Mesendoderm (in vitro differentiated cells): ENCODE measurements at regions not wholly inside any gene's neighbourhood (a gene's known extent, or its start where the extent isn't known, plus 50 kb on each side); places are given as distances from the start of the nearest gene placed in this dataset.

Source experiments
- DNase-seq: peaks from one replicate; pipeline ENCODE4 v3.0.0; 2013
- H2AK5ac ChIP-seq: 2 replicates; pipeline ENCODE4 v1.6.1; 2013; ENCODE audit warnings: low read length, inconsistent platforms
- H2BK120ac ChIP-seq: 2 replicates; pipeline ENCODE4 v1.6.1; 2013; ENCODE audit warnings: low read depth, mild to moderate bottlenecking, low read length, moderate library complexity, mixed read lengths
- H2BK15ac ChIP-seq: replicated peaks from 2 replicates; pipeline ENCODE4 v1.6.1; 2013; ENCODE audit warnings: low read depth, mild to moderate bottlenecking, moderate library complexity
- H2BK5ac ChIP-seq: 2 replicates; pipeline ENCODE4 v1.6.1; 2013; ENCODE audit warnings: low read length, inconsistent platforms
- H3K18ac ChIP-seq: 2 replicates; pipeline ENCODE4 v1.6.1; 2013; ENCODE audit warnings: mild to moderate bottlenecking, low read length, mixed read lengths
- H3K23ac ChIP-seq: one replicate; pipeline ENCODE4 v1.6.1; 2013; ENCODE audit warnings: low read length
- H3K27ac ChIP-seq: 2 replicates; pipeline ENCODE4 v1.5.1; 2013; ENCODE audit warnings: low read depth, mild to moderate bottlenecking, inconsistent platforms, low read length, moderate library complexity
- H3K27me3 ChIP-seq: 2 replicates; pipeline ENCODE4 v1.6.1; 2013; ENCODE audit warnings: low read length, control low read depth, mild to moderate bottlenecking, inconsistent platforms; ENCODE audit not compliant: insufficient read depth, poor library complexity
- H3K36me3 ChIP-seq: 2 replicates; pipeline ENCODE4 v1.6.1; 2013; ENCODE audit warnings: low read length, inconsistent platforms; ENCODE audit not compliant: control insufficient read depth, insufficient read depth
- H3K4ac ChIP-seq: one replicate; pipeline ENCODE4 v1.6.1; 2013; ENCODE audit warnings: low read depth, mild to moderate bottlenecking, low read length, moderate library complexity
- H3K4me1 ChIP-seq: 2 replicates; pipeline ENCODE4 v1.6.1; 2013; ENCODE audit warnings: low read depth, low read length, inconsistent platforms; ENCODE audit not compliant: control insufficient read depth
- H3K4me2 ChIP-seq: 2 replicates; pipeline ENCODE4 v1.6.1; 2013; ENCODE audit warnings: low read length
- H3K4me3 ChIP-seq: 2 replicates; pipeline ENCODE4 v1.5.1; 2013; ENCODE audit warnings: mild to moderate bottlenecking, low read length
- H3K56ac ChIP-seq: one replicate; pipeline ENCODE4 v1.6.1; 2013; ENCODE audit warnings: low read length
- H3K79me1 ChIP-seq: 2 replicates; pipeline ENCODE4 v1.6.1; 2013; ENCODE audit warnings: low read length, inconsistent platforms
- H3K79me2 ChIP-seq: 2 replicates; pipeline ENCODE4 v1.6.1; 2013; ENCODE audit warnings: mild to moderate bottlenecking, low read length; ENCODE audit not compliant: control insufficient read depth, insufficient read depth
- H3K9ac ChIP-seq: 2 replicates; pipeline ENCODE4 v1.6.1; 2013; ENCODE audit warnings: low read length, inconsistent platforms
- H4K5ac ChIP-seq: one replicate; pipeline ENCODE4 v1.6.1; 2013; ENCODE audit warnings: low read length
- H4K8ac ChIP-seq: one replicate; pipeline ENCODE4 v1.6.1; 2013; ENCODE audit warnings: low read depth, mild to moderate bottlenecking, control low read depth, low read length, moderate library complexity
- WGBS: extraction: QIAGEN DNeasy Blood & Tissue Kit; methylation state at CpG from one replicate; pipeline ENCODE4 v1.1.7; 2013; ENCODE audit warnings: low lambda C conversion rate, missing lambda C conversion rate; ENCODE audit not compliant: insufficient coverage; ENCODE audit errors: extremely low coverage; 5-methylcytosine and 5-hydroxymethylcytosine counted together

DNA sequence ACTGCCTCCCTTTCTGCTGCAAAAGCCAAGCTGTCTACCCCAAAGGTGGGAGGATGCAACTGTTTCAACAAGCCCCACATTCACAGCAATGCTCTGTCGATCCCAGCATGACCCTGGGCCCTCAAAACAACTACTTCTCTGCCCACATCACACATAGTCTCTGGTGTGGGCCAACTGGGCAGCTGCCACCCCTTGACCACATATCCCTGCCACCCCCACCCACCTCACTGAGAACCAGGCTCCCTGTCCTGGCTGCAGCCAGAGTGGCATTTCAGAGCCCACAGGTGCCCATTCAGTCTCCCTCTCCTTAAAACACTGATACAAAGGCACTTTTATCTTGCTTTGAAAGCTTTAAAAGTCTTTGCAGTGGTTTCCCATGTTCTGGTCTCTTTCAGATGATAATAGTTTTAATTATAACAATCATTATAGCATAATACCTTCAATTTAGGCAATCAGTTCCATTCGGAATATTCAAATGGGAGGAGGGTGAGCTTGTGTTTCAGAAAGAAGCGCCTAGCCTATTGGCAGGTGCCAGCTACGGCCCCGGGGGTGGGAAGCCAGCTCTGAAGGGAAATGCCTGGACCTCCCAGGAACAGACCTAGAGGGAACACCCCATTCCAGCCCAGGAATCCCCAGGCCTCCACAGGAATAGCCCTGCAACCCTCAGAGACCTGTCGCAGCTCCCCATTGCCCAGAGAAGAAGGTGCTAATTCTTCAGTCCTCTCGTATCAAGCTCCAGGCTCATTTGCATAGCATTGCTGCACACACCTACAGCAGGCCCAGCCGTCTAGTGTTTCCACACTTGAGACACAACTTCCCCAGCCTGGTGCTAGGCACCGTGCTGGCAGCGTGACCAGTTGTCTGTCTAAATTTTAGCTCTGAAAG is 90.8 kb downstream of the C5orf15 start:
- Histone ChIP-seq H4K5ac (no peak overlapping the region), H3K4me1 (no peaks in the 10 kb centered on the region), H2BK15ac (no peak overlapping the region), H3K4ac (no peak overlapping the region), H2BK5ac (no peak overlapping the region), H3K36me3 (no peaks in the 10 kb centered on the region), H3K27ac (no peak overlapping the region), H3K79me2 (no peaks in the 10 kb centered on the region), H3K4me3 (no peak overlapping the region), H3K27me3 (no peaks in the 10 kb centered on the region), H4K8ac (no peak overlapping the region), H3K56ac (no peak overlapping the region), H3K79me1 (no peaks in the 10 kb centered on the region), H3K4me2 (no peak overlapping the region), H2AK5ac (no peak overlapping the region), H2BK120ac (no peak overlapping the region), H3K18ac (no peak overlapping the region), H3K23ac (no peak overlapping the region), H3K9ac (no peak overlapping the region)
- no CpG with 5 or more reads among the region's 10 CpGs for WGBS
- DNase-seq = no peak

DNA sequence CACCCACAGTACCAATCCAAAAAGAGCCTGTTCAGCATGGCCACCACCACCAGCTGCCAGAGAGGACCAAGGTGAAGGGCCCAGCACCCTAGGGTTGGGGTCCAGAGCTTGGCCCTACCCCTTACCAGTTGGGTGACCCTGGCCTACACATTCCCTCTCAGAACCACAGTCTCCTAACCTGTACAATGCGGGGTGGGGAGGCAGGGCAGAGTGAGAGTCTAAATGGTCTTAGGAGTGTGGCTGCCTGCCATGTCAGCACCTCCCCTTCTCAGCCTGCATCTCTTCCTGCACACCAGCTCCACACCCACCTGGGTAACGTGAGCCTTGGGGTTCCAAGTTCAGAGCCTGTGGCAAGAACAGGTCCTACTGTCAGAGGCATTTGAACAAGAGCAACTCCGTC is 92.2 kb downstream of the C5orf15 start:
- Histone ChIP-seq H2BK120ac (no peak overlapping the region), H3K36me3 (no peaks in the 10 kb centered on the region), H3K4me1 (no peaks in the 10 kb centered on the region), H4K8ac (no peak overlapping the region), H3K4me2 (no peak overlapping the region), H2AK5ac (no peak overlapping the region), H2BK15ac (no peak overlapping the region), H3K4ac (no peak overlapping the region), H3K79me2 (no peaks in the 10 kb centered on the region), H3K18ac (no peak overlapping the region), H3K27ac (no peak overlapping the region), H3K27me3 (no peaks in the 10 kb centered on the region), H3K56ac (no peak overlapping the region), H3K9ac (no peak overlapping the region), H3K79me1 (no peaks in the 10 kb centered on the region), H3K23ac (no peak overlapping the region), H2BK5ac (no peak overlapping the region), H3K4me3 (no peak overlapping the region), H4K5ac (no peak overlapping the region)
- no CpG with 5 or more reads among the region's 3 CpGs for WGBS
- no peak for DNase-seq

DNA sequence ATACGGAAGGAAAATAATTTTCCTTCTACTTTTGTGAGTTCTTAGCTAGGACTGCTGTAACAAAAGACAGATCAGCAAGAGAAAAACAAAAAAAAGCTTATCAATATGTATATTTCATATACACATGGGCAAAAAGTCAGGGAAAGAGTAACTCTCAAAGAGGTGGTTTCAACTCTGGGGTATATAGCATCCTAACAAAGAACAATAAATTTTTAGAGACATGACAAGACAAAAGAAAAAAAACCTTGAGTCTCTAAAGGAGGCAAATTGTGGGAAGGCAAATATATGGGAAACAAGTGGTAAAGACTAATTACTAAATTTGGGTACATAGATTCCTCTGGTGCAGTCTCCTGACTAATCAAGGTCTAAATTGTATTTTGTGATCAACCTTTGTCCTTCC is 93.2 kb downstream of the C5orf15 start:
- Histone ChIP-seq H3K79me1 (no peaks in the 10 kb centered on the region), H3K18ac (no peak overlapping the region), H2BK5ac (no peak overlapping the region), H3K27ac (no peak overlapping the region), H3K56ac (no peak overlapping the region), H4K8ac (no peak overlapping the region), H3K36me3 (no peaks in the 10 kb centered on the region), H3K4me1 (no peaks in the 10 kb centered on the region), H3K4ac (no peak overlapping the region), H3K4me2 (no peak overlapping the region), H2AK5ac (no peak overlapping the region), H4K5ac (no peak overlapping the region), H2BK15ac (no peak overlapping the region), H3K4me3 (no peak overlapping the region), H3K27me3 (no peaks in the 10 kb centered on the region), H2BK120ac (no peak overlapping the region), H3K9ac (no peak overlapping the region), H3K79me2 (no peaks in the 10 kb centered on the region), H3K23ac (no peak overlapping the region)
- WGBS = no CpG with 5 or more reads among the region's 1 CpG
- DNase-seq = no peak

DNA sequence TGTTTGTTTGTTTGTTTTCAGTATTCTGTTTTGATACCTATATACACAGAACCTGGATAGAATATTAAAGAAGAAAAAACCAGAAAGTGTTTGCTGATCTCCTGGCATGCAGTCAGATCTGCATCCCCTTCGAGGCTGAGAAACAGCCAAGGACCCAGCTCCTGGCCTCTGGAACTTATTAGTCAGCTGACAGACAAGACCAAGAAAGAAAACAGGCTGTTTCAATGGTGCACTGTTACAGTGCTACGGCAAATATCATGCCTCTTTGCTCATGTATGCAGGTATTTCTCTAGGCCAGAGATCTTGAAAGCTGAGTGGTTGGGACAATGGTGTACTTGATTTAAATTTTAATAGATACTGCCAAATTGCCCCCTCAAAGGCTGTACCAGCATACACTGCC is 95.0 kb downstream of the C5orf15 start:
- H3K27me3 ChIP-seq = no peaks in the 10 kb centered on the region
- H3K23ac ChIP-seq = no peak overlapping the region
- H3K4me2 ChIP-seq = no peak overlapping the region
- no peak overlapping the region for H4K8ac ChIP-seq
- H3K56ac ChIP-seq = no peak overlapping the region
- no peak for DNase-seq
- no peak overlapping the region for H2BK120ac ChIP-seq
- no peaks in the 10 kb centered on the region for H3K4me1 ChIP-seq
- H2BK5ac ChIP-seq = no peak overlapping the region
- H2AK5ac ChIP-seq = no peak overlapping the region
- H2BK15ac ChIP-seq = no peak overlapping the region
- H3K9ac ChIP-seq = no peak overlapping the region
- no peak overlapping the region for H4K5ac ChIP-seq
- H3K36me3 ChIP-seq = no peaks in the 10 kb centered on the region
- H3K4ac ChIP-seq = no peak overlapping the region
- H3K79me2 ChIP-seq = no peaks in the 10 kb centered on the region
- no CpG with 5 or more reads among the region's 2 CpGs for WGBS
- no peak overlapping the region for H3K4me3 ChIP-seq
- H3K79me1 ChIP-seq = no peaks in the 10 kb centered on the region
- no peak overlapping the region for H3K18ac ChIP-seq
- H3K27ac ChIP-seq = no peak overlapping the region

DNA sequence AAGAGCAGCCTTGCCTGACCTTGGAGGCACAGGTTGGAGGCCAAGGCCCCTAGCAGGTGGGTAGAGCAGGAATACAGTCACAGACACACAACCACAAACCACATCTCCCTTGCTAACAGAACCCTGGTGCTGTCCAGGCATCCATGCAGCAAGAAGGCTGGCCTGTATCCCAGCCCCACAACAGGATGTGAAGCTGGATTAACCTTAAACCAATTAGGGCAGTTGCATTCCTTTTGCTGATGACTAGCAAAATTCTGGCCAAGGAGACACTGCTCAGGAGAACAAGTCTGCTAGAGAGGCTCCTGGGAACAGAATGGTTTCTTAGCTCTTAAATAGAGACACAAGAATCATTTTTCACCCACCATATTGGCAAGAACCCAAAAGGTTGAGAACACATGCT is 97.8 kb downstream of the C5orf15 start:
- H3K36me3 ChIP-seq = no peaks in the 10 kb centered on the region

More for the DNA sequence above, 97.8 kb downstream of the C5orf15 start:
- Histone ChIP-seq H3K23ac (no peak overlapping the region), H2BK15ac (no peak overlapping the region), H3K27me3 (no peaks in the 10 kb centered on the region), H2BK5ac (no peak overlapping the region), H4K5ac (no peak overlapping the region), H3K56ac (no peak overlapping the region), H3K4me1 (no peaks in the 10 kb centered on the region), H3K27ac (no peak overlapping the region), H3K9ac (no peak overlapping the region), H3K4me3 (no peak overlapping the region), H3K79me2 (no peaks in the 10 kb centered on the region), H3K18ac (no peak overlapping the region), H2AK5ac (no peak overlapping the region), H3K4ac (no peak overlapping the region), H4K8ac (no peak overlapping the region), H3K4me2 (no peak overlapping the region), H3K79me1 (no peaks in the 10 kb centered on the region), H2BK120ac (no peak overlapping the region)
- peak; percentile 41 for DNase-seq
